ENCODE measurements at regions not wholly inside any gene's neighbourhood (a gene's known extent, or its start where the extent isn't known, plus 50 kb on each side); places are given as distances from the start of the nearest gene placed in this dataset.
"Not testable (repeated sequence)": the region's sequence is repeated elsewhere in the genome, so short reads cannot be mapped to it uniquely, and the experiment has no call there.

DNA sequence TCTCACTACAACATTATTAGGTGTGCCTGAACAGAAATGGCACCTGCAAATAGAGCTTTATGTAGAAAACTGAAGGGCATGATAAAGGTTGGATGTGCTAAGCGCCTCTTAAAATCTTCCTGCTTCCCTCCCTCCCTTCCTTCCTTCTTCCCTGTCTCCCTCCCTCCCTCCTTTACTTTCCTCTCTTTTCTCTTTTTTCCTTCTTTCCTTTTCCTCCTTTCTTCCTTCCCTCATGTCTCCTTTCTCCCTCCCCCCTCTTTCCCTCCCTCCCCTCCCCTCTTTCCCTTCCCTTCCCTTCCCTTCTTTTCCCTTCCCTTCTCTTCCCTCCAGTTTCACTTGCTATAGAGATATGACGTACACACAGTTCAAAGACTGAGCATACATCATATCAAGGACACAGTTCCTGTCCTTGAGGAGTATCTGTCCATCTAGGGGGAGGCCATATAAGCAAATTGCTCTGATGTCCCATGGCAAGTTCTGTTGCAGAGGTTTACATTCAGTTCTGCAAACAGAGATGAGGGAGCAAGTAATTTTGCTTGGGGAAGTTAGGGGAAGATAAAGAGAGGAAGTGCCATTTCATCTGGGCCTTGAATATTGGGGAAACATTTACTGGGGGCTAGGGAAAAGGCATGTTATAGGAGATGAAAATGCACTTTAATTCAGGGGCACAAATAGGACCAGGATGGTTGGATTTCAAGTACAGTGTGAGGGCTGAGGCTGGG, 79.0 kb upstream of the EEF1E1 start:
- no peak for DNase-seq (ENCODE audit: extremely low read depth, low read depth, low spot score)

DNA sequence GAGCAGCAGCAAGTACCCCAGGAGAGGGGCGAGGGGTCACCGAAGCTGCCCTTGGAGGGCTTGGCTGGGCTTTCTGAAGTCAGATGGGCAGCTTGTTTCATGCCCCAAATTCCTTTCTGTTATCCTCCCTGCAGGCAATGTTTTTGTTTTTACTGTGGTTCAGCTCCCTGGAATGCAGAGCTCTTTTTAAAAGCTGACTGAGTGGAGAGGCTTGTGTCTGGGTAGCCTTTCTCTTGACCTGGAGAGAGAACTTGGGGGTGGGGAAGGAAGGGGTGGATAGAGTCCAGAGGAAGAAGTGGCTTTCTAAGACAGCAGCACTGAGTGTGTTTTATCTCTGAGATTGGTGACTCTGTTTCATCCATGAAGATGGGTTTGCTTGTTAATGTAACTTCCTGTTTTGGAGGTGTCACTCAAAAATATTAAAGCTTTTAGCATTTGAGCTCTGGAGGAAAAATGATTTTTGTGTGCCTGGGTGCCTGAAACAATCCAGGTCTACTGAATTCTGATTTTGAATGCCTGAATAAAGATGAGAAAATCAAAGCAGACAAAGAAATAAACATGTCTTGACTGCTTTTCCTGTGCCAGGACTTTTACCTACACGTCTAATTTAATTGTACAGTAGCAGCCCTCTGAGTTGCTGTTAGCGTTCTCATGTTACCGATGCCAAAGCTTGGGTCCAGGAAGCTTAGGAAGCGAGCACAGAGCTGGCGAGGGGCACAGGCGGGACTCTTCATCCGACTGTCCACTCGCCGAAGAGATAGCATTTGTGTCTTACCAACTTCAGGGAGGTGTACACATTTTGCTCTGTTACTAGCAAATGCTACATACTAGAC, 78.2 kb upstream of the EEF1E1 start:
- DNase-seq (ENCODE audit: extremely low read depth, low read depth, low spot score) = no peak

DNA sequence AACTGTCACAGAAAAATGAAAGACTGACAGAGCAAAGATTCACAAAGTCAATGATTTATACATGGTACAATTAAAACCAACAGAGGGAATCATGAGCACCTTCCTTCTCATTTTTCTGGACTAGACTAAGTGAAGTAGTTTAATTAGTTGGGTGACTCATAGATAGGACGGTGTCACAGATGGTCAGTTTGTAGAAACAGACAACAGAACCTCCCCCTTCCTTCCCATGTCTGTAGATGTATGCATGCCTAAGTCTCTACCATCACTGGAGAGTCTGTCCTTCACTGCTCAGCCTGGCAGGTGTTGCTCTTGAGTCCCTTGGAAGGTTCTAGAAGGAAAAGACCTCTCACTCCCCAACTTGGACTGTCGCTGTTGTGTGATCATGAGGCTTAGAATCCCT, 75.4 kb upstream of the EEF1E1 start:
- DNase-seq (ENCODE audit: extremely low read depth, low read depth, low spot score) = no peak

DNA sequence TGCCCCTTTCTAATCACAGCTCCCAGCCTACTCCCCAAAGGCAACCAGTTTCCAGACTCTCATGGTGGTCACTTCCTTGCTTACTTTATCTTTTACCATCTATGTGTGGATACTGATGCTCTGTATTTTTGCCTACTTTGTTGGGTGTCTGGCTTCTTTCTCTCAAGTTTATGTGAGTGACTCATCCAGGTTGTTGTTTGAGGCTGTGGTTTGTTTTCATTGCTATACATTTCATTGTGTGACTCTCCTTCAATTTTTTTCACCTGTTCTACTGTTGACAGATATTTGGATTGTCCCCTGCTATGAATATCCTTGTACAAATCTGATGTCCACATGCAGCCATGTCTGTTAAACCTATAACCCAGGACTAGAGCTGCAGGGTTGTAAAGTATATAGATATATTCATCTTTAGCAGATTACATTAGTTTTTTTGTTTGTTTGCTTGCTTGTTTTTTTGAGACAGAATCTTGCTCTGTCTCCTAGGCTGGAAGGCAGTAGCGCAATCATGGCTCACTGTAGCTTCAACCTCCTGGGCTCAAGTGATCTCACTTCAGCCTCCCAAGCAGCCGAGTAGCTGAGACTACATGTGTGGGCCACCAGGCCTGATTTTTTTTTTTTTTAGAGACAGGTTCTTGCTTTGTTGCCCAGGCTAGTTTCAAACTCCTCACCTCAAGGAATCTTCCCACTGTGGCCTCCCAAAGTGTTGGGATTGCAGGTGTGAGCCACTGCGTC, 72.9 kb upstream of the EEF1E1 start:
- DNase-seq (ENCODE audit: extremely low read depth, low read depth, low spot score) = no peak

DNA sequence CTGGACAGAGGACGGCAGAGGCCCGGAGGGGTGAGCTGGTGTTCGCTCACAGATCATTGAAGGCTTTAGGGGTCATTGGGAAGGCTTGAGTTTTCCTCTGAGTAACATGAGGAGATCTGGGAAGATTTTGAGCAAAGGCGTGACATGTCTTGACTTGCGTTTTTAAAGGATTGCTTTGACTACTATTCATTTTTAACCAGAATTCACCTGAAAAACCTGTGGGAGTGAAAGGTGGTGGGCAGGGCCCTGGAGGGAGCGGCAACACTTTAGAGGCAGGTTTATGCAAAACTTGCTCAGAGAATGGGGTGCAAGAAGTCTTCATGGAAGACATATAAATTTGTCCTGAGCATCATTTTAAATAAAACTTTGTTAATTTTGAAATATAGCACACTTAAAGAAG, 72.2 kb upstream of the EEF1E1 start:
- DNase-seq (ENCODE audit: extremely low read depth, low read depth, low spot score) = no peak

DNA sequence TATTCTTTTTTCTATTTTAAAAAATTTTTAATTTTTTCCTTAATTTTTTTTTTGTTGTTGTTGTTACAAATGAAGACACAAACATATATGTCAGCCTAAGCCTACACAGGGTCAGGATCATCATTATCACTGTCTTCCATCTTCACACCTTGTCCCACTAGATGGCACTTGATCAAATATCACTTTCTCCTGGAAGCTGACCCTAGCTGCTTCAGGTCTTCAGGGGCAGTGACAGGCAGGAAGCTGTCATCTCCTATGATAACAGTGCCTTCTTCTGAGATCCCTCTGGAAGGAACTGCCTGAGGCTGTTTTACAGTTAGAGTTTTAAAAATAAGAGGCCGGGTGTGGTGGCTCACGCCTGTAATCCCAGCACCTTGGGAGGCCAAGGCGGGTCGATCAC, 70.2 kb upstream of the EEF1E1 start:
- DNase-seq (ENCODE audit: extremely low read depth, low read depth, low spot score) = no peak

DNA sequence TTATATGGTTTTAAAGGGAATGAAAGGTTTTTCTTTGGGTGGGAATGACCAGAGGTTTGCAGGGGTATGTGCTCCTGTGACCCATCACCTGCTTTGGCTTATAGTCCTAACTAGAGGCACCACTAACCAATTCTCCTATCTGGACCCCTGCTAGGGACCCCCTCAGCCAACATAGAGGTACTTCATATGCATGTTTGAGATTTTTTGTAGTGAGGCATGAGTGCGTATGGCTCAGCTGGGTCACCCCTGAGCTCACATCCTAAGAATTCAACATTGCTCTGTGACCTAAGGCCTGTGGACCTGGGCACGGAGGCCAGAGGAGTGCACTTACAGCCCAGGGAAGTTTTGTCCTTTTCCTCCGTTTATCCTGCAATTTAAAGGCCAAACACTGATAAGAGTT, 68.4 kb upstream of the EEF1E1 start:
- no peak for DNase-seq (ENCODE audit: extremely low read depth, low read depth, low spot score)

DNA sequence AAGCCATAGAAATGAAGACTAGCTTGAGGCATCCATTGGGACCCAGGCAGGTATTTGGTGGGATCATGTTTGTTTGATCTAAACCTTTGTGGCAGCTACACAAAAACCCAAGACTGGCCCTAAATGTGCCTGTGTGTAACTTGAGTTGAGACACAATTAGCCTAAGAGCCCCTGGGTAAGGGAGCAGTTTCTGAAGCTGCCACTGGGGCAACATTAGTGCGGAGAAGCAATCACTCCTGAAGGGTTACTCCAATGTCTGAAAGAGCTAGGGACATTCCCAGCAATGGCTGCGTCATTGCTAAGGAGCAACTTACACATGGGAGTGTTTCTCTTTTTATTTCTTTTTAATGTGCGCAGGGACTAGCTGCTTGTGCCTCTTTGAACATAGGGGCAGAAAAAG, 67.9 kb upstream of the EEF1E1 start:
- no peak for DNase-seq (ENCODE audit: extremely low read depth, low read depth, low spot score)

DNA sequence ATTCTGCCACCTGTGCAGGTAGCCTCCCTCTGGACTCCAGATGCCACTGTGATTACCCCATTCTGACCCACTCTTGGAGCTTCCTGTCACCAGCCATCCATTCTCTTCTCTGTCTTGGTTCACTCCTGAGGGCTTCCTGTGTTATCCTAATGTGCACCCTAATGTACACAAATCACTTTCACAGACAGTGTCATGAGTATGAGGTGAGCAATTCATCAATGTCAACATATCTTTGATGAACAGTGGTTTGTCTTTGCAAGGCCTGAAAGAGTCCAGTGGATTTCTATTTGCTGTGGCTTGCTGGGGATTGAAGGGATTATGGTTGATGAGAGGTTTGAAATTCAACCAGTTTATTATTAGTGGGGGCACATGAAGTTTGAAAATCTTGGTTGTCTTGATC, 63.8 kb upstream of the EEF1E1 start:
- no peak for DNase-seq (ENCODE audit: extremely low read depth, low read depth, low spot score)

DNA sequence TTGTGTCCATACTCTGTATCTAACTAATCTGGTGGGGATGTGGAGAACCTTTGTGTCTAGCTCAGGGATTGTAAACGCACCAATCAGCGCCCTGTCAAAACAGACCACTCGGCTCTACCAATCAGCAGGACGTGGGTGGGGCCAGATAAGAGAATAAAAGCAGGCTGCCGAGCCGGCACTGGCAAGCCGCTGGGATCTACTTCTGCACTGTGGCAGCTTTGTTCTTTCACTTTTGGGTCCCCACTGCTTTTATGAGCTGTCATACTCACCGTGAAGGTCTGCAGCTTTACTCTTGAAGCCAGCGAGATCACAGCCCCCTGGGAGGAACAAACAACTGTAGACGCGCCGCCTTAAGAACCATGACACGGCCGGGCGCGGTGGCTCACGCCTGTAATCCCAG, 62.7 kb upstream of the EEF1E1 start:
- not testable (repeated sequence) for DNase-seq (ENCODE audit: extremely low read depth, low read depth, low spot score)

DNA sequence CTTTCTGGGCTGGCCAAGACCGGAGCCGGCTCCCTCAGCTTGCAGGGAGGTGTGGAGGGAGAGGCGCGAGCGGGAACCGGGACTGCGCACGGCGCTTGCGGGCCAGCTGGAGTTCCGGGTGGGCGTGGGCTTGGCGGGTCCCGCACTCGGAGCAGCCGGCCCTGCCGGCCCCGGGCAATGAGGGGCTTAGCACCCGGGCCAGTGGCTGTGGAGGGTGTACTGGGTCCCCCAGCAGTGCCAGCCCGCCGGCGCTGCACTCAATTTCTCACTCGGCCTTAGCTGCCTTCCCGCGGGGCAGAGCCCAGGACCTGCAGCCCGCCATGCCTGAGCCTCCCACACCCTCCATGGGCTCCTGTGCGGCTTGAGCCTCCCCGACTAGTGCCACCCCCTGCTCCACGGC, 61.9 kb upstream of the EEF1E1 start:
- not testable (repeated sequence) for DNase-seq (ENCODE audit: extremely low read depth, low read depth, low spot score)

DNA sequence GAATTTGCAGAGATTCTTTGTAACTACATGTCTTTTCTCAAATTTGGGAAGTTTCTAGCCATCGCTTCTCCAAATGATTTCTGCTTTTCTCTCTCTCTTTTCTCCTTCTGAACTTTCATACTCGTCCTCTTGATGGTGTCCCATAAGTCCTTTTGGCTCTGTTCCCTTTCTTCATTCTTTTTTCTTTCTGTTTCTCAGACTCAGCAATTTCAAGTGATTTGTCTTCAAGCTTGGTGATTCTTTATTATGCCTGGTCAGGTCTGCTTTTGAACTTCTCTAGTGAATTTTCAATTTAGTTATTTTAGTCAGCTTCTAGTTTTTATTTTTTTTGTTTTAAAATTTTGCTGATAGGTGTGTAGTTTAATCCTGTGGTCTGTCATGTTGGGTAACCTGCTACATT, 57.6 kb upstream of the EEF1E1 start:
- no peak for DNase-seq (ENCODE audit: extremely low read depth, low read depth, low spot score)

DNA sequence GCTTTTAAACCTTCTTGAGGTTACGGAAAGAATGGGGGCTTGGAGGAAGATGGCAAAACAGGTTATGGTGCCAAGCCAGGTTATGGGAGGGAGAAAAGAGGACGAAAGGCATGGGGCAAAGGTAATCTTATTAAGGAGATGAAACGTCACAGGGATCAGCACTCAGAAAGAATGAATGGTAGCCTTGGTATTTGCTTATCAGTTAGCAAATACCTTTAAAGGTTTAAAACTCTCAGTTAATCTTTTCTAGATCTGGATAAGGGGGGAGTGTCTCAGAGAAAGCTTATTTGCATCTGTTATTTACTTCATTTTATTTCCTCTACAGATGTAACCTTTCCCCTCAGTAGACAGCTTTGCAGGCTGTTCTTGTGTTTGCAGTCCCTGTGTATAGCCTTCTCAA, 55.5 kb upstream of the EEF1E1 start:
- DNase-seq (ENCODE audit: extremely low read depth, low read depth, low spot score) = no peak

DNA sequence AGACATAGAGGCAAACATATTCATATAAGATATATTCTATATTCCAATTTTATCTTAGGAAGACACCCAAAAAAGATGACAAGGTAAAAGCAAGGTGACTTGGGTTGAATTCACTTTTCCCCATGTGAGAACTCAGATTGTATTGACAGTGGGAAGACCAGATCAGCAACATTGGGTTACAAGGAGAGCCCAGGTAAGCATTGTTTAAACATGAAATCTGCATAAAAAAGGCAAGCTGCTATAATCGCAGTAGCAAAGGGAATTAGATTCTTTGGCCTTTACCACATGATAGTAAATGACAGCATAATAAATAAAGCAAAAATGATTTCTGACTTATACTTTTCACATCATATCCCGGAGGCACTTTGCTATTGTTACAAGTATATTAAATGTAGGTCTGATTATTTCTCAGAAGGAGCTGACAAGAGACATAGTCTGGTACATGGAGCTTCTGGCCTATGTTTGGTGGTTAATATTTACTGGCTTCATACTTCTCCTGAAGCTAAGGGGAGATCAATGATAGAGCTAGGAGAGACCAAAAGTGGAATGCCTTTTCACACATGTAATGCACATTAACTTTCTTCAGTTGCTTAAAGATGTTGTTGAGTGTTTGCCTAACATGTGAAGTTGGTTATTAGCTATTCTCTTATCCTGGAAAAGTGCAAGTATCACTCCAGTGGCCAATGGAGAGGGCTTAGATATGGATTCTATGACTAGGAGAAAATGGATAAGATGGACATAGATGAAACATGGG, 53.1 kb upstream of the EEF1E1 start:
- no peak for DNase-seq (ENCODE audit: extremely low read depth, low read depth, low spot score)
